Muscle layer of duodenum (tissue), 2 donors: ENCODE measurements at regions not wholly inside any gene's neighbourhood (a gene's known extent, or its start where the extent isn't known, plus 50 kb on each side); places are given as distances from the start of the nearest gene placed in this dataset.
"Not testable (repeated sequence)": the region's sequence is repeated elsewhere in the genome, so short reads cannot be mapped to it uniquely, and the experiment has no call there.

Experiments
- H3K27ac ChIP-seq: one replicate; pipeline ENCODE4 v1.7.0; 2013; ENCODE audit warnings: mild to moderate bottlenecking, low read length
- H3K27me3 ChIP-seq: one replicate; pipeline ENCODE4 v1.7.0; 2013; ENCODE audit warnings: low read depth, mild to moderate bottlenecking, control low read depth, low read length
- H3K36me3 ChIP-seq, 2 donors: one replicate each; pipeline ENCODE4 v1.7.0; 2013; ENCODE audit warnings: low read length in 2 of 2, control low read depth in 1 of 2, mild to moderate bottlenecking in 1 of 2; ENCODE audit not compliant: insufficient read depth in 2 of 2, control insufficient read depth in 1 of 2
- H3K4me1 ChIP-seq, 2 donors: one replicate each; pipeline ENCODE4 v1.7.0; 2013; ENCODE audit warnings: low read length in 2 of 2, mild to moderate bottlenecking in 2 of 2, control low read depth in 1 of 2, moderate library complexity in 1 of 2; ENCODE audit not compliant: insufficient read depth in 2 of 2, control insufficient read depth in 1 of 2
- H3K4me3 ChIP-seq, 2 donors: one replicate each; pipeline ENCODE4 v1.7.0; 2013; ENCODE audit warnings: low read length in 2 of 2, low read depth in 1 of 2, mild to moderate bottlenecking in 1 of 2
- H3K9me3 ChIP-seq, 2 donors: one replicate each; pipeline ENCODE4 v1.7.0; 2013; ENCODE audit warnings: low read length in 2 of 2, control low read depth in 1 of 2, mild to moderate bottlenecking in 1 of 2; ENCODE audit not compliant: control insufficient read depth in 1 of 2
- donor health status: healthy.

DNA sequence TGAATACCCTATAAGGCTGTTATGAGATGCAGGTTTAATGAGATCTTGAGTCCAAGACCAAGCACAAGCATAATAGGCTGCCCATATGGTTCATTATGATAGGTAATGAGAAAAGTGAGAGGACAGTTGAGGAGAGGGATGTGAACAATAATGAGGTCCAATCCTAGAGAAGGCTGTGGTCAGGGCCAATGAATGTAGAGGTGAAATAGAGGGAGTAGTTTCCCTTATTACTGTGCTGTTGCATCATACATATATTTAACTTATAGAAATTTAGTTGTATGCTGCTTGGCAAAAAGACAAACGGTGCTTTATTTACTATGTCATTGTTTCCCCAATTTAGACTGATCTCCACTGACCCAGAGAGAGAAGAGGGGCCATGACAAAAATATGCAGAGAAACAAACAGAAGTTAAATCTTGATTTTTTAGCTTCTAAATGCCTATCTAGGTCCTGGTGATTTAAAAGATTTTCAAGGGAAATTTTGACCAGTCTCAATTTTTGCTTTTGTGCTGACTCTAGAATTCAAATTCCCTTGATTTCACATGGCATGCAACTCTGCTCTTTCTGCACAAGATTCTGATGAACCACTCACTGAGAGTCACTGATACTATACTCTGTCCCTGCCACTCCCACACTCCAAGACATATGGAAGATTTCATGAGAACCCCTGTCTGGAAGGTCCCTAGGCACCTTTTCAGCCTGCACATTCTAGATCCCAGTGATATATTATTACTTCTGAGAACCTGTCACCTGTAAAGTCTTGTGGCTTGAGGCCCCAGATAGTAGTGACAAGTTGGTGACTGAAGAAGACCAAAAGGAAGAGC lies 159.7 kb downstream of the VSIG4 start:
- Histone ChIP-seq H3K4me3 (no peak overlapping the region), H3K9me3 (no peaks in the 10 kb centered on the region), H3K36me3 (no peaks in the 10 kb centered on the region), H3K27me3 (no peaks in the 10 kb centered on the region), H3K27ac (no peak overlapping the region), H3K4me1 (no peaks in the 10 kb centered on the region)

DNA sequence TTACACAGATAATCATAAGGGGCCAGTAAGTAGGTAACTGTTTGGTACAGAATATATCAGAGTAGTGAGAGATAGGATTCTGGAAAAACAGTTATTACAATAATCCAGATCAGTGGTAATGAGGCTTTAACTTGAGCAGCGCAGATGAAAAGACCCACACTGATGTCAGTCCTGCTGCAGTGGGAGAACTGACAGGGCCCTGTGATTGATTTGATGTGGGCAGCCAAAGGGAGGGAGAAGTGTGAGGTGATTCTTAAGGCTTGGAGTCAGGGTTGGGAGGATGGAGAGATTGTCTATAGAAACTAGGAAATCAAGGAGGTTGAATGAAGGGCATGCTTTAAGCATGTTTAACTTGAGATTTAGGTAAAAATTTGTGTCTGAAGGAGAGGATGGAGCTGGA lies 161.4 kb downstream of the VSIG4 start:
- Histone ChIP-seq H3K27ac (no peak overlapping the region), H3K36me3 (no peaks in the 10 kb centered on the region), H3K4me3 (no peak overlapping the region), H3K9me3 (no peaks in the 10 kb centered on the region), H3K27me3 (no peaks in the 10 kb centered on the region), H3K4me1 (no peaks in the 10 kb centered on the region)

DNA sequence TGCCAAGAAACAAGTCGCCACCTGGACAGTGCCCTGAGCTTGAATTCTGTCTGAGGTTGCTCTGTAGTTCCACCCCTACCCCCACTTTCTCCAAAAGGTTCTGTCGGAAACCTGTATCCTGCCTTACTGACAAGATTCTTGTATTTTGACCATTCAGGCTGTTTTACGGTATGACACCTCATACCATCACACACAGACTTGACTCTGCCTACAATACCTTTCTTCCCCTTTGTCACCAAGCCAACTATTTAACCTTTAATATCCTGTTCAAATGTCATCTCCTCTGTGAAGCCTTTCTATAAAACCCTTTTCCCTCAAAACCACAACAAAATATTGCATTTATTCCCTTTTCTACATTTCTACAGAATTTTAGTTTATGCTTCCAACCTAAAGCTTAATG lies 161.9 kb downstream of the VSIG4 start:
- no peak overlapping the region for H3K4me3 ChIP-seq
- H3K4me1 ChIP-seq = no peaks in the 10 kb centered on the region
- H3K36me3 ChIP-seq = no peaks in the 10 kb centered on the region
- no peaks in the 10 kb centered on the region for H3K27me3 ChIP-seq
- H3K9me3 ChIP-seq = no peaks in the 10 kb centered on the region
- no peak overlapping the region for H3K27ac ChIP-seq

DNA sequence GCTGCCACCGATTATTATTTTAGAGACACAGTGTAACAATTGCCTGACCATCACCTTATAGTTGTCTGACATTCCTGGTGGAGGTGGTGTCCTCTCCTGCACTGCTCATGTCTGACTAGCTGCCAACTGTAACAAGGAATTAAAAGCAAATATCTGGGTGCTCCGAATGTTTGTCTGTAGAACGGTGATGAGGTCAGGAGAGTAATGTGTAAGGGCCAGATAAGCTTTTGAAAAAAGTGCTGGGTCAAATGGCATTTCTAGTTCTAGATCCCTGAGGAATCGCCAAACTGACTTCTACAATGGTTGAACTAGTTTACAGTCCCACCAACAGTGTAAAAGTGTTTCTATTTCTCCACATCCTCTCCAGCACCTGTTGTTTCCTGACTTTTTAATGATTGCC lies 164.3 kb downstream of the VSIG4 start:
- H3K27ac ChIP-seq, H3K9me3 ChIP-seq, H3K36me3 ChIP-seq, H3K4me1 ChIP-seq, H3K27me3 ChIP-seq, H3K4me3 ChIP-seq: not testable (repeated sequence)

DNA sequence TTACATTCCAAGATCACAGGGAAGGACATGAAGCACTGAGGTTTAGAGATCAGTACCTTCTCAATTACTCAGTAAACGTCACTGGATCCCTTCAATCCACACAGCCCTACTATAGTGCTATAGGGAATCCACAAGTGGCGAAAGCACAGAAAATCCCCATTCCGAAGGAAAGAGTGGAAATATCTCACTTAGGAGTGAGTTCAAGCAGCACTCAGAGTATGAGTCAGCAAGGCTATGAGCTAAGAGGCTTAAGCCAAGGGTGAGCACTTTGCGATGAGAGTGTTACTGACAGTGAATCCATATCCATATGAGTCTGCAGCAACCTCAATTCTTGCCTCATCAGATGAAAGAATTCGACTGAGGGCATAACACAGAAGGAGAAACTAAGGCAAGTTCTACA lies 165.1 kb downstream of the VSIG4 start:
- Histone ChIP-seq H3K4me3 (no peak overlapping the region), H3K9me3 (no peaks in the 10 kb centered on the region), H3K4me1 (no peaks in the 10 kb centered on the region), H3K27ac (no peak overlapping the region), H3K27me3 (no peaks in the 10 kb centered on the region), H3K36me3 (no peaks in the 10 kb centered on the region)

DNA sequence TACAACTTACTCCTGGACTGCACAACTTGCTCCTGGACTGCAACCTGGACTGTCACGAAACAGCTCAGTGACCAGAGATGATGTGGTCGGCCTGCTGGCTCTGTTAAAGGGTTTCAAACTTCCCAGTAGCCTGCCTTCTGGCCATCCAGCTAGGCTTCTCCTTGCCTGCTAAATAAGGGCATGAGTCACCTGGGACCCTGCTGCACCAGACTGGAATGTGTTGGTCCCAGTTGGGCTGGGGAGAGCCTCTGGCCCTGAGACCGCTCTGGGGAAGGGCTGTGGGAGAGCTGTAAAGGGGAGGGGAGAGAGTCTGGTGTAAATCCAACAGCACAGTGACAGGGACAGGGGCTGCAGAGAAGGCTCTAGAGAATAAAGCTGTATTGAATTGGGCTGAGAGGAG lies 165.8 kb downstream of the VSIG4 start:
- H3K4me1 ChIP-seq = no peaks in the 10 kb centered on the region
- no peak overlapping the region for H3K4me3 ChIP-seq
- no peaks in the 10 kb centered on the region for H3K36me3 ChIP-seq
- no peak overlapping the region for H3K27ac ChIP-seq
- no peaks in the 10 kb centered on the region for H3K9me3 ChIP-seq
- H3K27me3 ChIP-seq = no peaks in the 10 kb centered on the region

DNA sequence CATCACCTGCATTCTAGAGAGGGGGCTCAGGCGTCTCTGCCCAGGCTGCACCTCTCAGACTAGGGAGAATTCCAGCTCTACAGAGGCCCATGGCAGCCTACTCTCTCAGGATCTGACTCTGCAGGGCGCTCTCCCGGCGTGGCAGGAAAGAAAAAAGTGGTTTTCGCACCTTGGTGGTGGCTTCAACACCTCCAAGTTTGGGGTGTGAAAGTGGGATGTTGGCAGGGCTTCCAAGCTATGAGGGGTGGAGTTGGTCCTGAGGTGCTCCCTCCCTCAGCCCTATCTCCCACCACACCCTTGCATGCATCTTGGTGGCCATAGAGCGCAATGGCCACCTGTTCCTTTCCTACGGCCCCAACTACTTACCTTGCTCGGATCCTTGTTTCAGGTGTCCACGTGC lies 166.5 kb downstream of the VSIG4 start:
- no peaks in the 10 kb centered on the region for H3K36me3 ChIP-seq
- H3K9me3 ChIP-seq = no peaks in the 10 kb centered on the region
- no peaks in the 10 kb centered on the region for H3K4me1 ChIP-seq
- H3K27me3 ChIP-seq = no peaks in the 10 kb centered on the region
- H3K4me3 ChIP-seq = no peak overlapping the region
- H3K27ac ChIP-seq = no peak overlapping the region

DNA sequence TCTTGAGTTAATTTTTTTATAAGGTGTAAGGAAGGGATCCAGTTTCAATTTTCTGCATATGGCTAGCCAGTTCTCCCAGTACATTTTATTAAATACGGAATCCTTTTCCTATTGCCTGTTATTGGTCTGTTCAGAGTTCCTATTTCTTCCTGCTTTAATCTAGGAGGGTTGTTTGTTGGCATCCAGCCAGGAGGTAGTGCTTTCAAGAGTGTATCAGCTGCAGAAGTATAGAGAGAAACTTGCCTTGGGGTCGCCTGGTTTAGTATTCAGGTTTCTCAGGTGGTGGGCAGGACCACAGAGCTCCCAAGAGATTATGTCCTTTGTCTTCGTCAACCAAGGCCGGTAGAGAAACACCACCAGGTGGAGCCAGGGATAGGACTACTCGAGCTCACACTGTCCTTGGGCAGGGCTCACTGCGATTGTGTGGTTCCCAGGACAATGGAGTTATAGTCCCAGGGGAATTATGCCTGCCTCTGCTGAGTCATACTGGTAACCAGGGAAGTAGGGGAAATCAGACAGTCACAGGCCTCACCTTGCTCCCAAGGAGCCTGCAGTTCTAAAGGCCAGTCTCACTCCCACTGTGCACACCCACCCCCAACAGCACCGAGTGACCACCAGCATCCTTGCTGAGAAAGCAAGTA lies 168.1 kb downstream of the VSIG4 start:
- Histone ChIP-seq H3K27ac (no peak overlapping the region), H3K4me3 (no peak overlapping the region), H3K4me1 (no peaks in the 10 kb centered on the region), H3K27me3 (no peaks in the 10 kb centered on the region), H3K9me3 (no peaks in the 10 kb centered on the region), H3K36me3 (no peaks in the 10 kb centered on the region)

DNA sequence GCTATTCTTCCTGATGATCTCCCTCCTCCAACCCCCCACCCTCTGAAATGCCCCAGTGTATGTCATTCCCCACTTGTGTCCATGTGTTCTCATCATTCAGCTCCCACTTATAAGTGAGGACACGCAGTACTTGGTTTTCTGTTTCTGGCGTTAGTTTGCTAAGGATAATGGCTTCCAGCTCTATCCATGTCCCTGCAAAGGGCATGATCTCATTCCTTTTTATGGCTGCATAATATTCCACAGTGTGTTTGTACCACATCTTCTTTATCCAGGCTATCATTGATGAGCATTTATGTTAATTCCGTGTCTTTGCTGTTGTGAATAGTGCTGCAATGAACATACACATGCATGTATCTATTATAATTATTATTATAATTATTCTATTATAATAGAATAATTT lies 169.3 kb downstream of the VSIG4 start:
- H3K4me3 ChIP-seq, H3K4me1 ChIP-seq, H3K27me3 ChIP-seq, H3K27ac ChIP-seq, H3K36me3 ChIP-seq, H3K9me3 ChIP-seq: not testable (repeated sequence)

DNA sequence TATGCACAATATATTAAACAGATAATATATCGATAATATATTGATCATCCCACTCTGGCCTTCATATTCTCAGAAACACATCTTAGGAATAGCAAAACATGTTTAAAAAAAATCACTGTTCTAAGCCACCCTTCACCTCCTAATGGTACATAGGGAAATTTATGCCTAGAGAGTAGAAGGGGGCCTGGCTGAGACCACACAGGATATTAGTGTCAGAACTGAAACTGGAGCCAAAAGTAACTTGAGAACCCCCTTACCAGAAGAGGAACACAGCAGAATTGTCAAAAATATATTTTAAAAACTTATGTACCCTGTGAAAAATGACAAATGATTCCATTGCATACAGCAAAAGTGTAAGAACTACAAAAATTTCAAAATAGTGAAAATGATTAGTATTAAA lies 173.1 kb downstream of the VSIG4 start:
- Histone ChIP-seq H3K27ac (no peak overlapping the region), H3K27me3 (no peaks in the 10 kb centered on the region), H3K36me3 (no peaks in the 10 kb centered on the region), H3K9me3 (no peaks in the 10 kb centered on the region), H3K4me1 (no peaks in the 10 kb centered on the region), H3K4me3 (no peak overlapping the region)

DNA sequence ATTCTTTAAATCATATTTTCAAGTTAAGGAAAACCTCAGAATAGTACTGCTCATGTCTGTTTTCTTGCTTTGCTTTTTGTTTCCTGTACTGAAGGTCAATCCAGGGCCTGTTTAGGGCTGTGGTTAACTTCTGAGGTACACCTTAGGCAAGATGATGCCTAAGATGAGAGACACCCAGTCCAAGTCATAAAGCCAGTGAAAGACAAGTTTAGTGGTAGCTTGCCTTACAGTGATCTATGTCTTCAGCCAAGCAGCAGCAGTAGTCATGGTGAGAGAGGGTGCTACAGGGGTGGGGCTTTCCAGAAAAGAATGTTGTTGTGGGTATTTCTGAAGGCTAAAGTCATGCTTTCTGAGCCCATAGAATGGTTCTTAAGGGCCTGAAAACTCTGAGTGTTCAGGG lies 173.7 kb downstream of the VSIG4 start:
- Histone ChIP-seq H3K9me3 (no peaks in the 10 kb centered on the region), H3K27ac (no peak overlapping the region), H3K36me3 (no peaks in the 10 kb centered on the region), H3K4me3 (no peak overlapping the region), H3K27me3 (no peaks in the 10 kb centered on the region), H3K4me1 (no peaks in the 10 kb centered on the region)

DNA sequence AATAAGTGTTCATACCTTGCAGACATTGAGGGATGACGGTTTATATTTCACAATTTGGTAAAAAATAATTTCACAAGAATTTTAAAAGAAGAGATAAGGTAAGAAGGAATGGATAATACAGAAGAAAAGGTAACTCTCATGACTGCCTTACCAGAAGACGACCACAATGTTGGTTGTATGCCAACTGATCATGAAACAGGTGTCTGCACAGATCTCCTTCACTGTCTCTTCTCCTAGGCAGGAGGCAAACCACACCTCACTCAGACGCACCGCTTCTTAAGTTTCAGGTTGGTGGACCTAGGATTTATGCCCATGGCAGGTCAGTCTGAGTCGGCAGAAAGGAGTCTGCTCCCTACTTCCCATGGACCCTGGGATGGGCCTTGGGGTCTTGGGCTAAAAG lies 177.2 kb downstream of the VSIG4 start:
- H3K27me3 ChIP-seq = no peaks in the 10 kb centered on the region
- no peaks in the 10 kb centered on the region for H3K36me3 ChIP-seq
- no peak overlapping the region for H3K4me3 ChIP-seq
- no peaks in the 10 kb centered on the region for H3K9me3 ChIP-seq
- H3K4me1 ChIP-seq = no peaks in the 10 kb centered on the region
- H3K27ac ChIP-seq = no peak overlapping the region
